Choroid plexus epithelial cell (primary cell): ENCODE measurements at regions not wholly inside any gene's neighbourhood (a gene's known extent, or its start where the extent isn't known, plus 50 kb on each side); places are given as distances from the start of the nearest gene placed in this dataset.
A peak's percentile ranks its signal among the peaks of the same experiment; 100 is the strongest.
"Not testable (repeated sequence)": the region's sequence is repeated elsewhere in the genome, so short reads cannot be mapped to it uniquely, and the experiment has no call there.

ENCODE experiments used
- DNase-seq: peaks from one replicate; pipeline ENCODE4 v3.0.0-alpha.2; 2010; ENCODE audit warnings: low read depth
- H3K4me3 ChIP-seq: 2 replicates; pipeline ENCODE4 v1.5.1; 2011; ENCODE audit warnings: low read depth, mild to moderate bottlenecking, control low read depth, low read length, moderate library complexity
- TF ChIP-seq, protein P1 (sequence below): conservative IDR thresholded peaks from 2 replicates; pipeline ENCODE4 v1.5.1; 2011; ENCODE audit warnings: low read depth, mild to moderate bottlenecking, control low read depth, inconsistent platforms, low read length, moderate library complexity

DNA sequence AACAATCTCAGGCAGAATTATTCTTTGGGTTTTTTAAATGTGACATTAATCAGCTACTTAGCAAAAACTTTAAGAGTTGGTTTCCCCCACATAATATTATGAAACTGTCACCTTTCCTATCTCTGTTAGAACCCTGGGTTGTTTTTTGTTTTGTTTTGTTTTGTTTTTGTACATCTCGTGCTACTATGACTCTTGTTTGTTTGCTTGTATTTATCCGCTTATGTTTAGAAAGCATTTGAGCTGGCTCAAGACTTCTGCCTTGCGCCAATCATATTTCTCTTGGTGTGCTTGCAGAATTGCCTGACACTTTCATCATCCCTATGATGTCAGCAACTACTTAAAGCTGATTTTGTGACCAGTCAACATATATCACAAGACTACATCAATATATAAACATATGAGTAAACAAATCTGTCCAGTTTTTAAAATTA, 116.9 kb downstream of the DCLK3 start:
- peak; percentile 47 for DNase-seq
- TF ChIP-seq, protein P1, sequence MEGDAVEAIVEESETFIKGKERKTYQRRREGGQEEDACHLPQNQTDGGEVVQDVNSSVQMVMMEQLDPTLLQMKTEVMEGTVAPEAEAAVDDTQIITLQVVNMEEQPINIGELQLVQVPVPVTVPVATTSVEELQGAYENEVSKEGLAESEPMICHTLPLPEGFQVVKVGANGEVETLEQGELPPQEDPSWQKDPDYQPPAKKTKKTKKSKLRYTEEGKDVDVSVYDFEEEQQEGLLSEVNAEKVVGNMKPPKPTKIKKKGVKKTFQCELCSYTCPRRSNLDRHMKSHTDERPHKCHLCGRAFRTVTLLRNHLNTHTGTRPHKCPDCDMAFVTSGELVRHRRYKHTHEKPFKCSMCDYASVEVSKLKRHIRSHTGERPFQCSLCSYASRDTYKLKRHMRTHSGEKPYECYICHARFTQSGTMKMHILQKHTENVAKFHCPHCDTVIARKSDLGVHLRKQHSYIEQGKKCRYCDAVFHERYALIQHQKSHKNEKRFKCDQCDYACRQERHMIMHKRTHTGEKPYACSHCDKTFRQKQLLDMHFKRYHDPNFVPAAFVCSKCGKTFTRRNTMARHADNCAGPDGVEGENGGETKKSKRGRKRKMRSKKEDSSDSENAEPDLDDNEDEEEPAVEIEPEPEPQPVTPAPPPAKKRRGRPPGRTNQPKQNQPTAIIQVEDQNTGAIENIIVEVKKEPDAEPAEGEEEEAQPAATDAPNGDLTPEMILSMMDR, result no peak
- no peak overlapping the region for H3K4me3 ChIP-seq

DNA sequence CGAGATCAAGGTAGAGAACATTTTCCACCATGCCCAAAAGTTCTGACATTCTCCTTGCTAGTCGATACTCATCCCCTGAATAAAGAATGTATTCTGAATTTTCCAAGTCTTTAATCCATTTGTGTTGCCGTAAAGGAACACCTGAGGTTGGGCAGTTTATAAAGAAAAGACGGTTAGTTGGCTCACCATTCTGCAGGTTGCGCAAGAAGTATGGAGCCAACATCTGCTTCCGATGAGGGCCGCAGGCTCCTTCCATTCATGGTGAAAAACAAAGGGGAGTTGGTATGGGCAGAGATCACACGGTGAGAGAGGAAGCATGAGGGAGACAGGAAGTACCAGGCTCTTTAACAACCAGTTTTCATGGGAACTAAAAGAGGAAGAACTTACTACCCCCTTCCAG, 121.2 kb downstream of the DCLK3 start:
- TF ChIP-seq, protein P1, result no peak
- H3K4me3 ChIP-seq, result no peak overlapping the region
- no peak for DNase-seq

GRCh38 chr3:36635731-36636130, 128.6 kb downstream of the DCLK3 start:
- TF ChIP-seq, protein P1, result no peak
- no peak overlapping the region for H3K4me3 ChIP-seq
- DNase-seq, result no peak

DNA sequence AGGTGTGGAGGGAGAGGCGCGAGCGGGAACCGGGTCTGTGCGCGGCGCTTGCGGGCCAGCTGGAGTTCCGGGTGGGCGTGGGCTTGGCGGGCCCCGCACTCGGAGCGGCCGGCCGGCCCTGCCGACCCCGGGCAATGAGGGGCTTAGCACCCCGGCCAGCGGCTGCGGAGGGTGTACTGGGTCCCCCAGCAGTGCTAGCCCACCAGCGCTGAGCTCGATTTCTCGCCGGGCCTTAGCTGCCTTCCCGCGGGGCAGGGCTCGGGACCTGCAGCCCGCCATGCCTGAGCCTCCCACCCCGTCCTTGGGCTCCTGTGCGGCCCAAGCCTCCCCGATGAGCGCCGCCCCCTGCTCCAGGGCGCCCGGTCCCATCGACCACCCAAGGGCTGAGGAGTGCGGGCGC, 130.5 kb downstream of the DCLK3 start:
- H3K4me3 ChIP-seq, DNase-seq: not testable (repeated sequence)

- H3K4me3 ChIP-seq, result no peak overlapping the region
- TF ChIP-seq, protein P1, result no peak
- DNase-seq, result no peak
Measured at GRCh38 chr3:36633060-36633459, 131.3 kb downstream of the DCLK3 start.

DNA sequence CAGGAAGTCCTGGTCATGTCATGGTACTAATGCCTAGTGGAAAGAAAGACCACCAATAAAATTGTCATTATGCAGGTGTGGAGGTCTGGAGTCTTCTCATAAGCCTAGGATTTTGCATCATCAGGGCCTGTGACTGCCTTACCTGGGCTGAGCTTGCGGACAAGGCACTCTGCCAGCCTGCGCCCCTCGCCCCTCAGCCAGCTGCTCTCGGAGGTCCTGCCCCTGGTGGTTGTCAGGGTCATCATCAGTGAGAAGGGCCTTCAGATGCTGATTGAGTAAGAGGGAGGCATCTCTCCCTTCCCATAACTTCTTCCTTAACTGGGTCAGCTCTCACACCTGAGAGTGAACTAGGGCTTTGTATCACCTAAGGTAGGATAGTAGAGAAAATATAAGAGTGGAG, 132.8 kb downstream of the DCLK3 start:
- TF ChIP-seq, protein P1, result no peak
- no peak overlapping the region for H3K4me3 ChIP-seq
- no peak for DNase-seq

DNA sequence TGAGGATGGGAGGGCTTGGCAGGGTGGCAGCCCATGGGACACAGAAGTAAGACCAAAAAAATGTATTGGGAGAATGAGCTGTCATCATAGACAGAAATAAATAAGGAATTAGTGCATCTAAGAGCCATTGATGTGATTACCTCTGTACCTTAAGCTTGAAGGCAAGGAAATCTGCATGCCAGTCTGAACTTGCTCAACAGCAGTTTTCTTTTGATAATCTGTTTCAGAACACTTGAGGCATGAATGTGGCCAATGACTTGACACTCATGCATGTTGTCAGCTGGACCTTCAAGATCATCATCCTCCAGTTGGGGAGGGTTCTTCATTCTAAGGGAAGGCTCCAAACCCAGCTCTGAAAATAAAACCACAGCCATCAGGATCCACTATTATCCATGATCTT, 148.5 kb downstream of the DCLK3 start:
- TF ChIP-seq, protein P1, result no peak
- DNase-seq, result no peak
- no peak overlapping the region for H3K4me3 ChIP-seq
